Stomach (tissue), 4 donors: ENCODE measurements at regions not wholly inside any gene's neighbourhood (a gene's known extent, or its start where the extent isn't known, plus 50 kb on each side); places are given as distances from the start of the nearest gene placed in this dataset.

Experiments used
- CTCF ChIP-seq, 7 experiments: fragments of 450-650 bp in 4 of 7; fragments of 200-600 bp in 3 of 7; sonication (generic) in 3 of 7; IDR thresholded peaks; one replicate each; pipeline ENCODE4 v1.5.1; 2016 to 2019; ENCODE audit warnings: antibody characterized with exemption in 7 of 7, control low read depth in 2 of 7, mild to moderate bottlenecking in 1 of 7
- POLR2AphosphoS5 ChIP-seq, 3 donors: sonication (generic); formaldehyde crosslinking; IDR thresholded peaks; one replicate each; pipeline ENCODE4 v1.6.1; 2016; ENCODE audit warnings: antibody characterized with exemption in 3 of 3

GRCh38 chr14:57080691-57081090, 188.0 kb downstream of the EXOC5 start:
- TF ChIP-seq CTCF (IDR thresholded peaks at IDR 0.05), result no peak
- no peak for TF ChIP-seq POLR2AphosphoS5 (IDR thresholded peaks at IDR 0.05)
